H1 (cell line): ENCODE measurements at regions not wholly inside any gene's neighbourhood (a gene's known extent, or its start where the extent isn't known, plus 50 kb on each side); places are given as distances from the start of the nearest gene placed in this dataset.

Experiments used
- CTCF ChIA-PET: fragments of 300-600 bp; sonication (Branson Sonifier 250); formaldehyde crosslinking; loops from one replicate; lab custom pipeline; 2021; ENCODE audit not compliant: partially characterized antibody; lab: Charles Lee
- POLR2A ChIA-PET: fragments of 300-600 bp; sonication (Branson Sonifier 250); formaldehyde crosslinking; loops from one replicate; lab custom pipeline; 2021; ENCODE audit warnings: inconsistent platforms; ENCODE audit not compliant: partially characterized antibody; lab: Charles Lee
- DNase-seq, 2 experiments: peaks; one replicate each; pipeline versions ENCODE4 v3.0.0 to v3.0.0-alpha.2; 2010 to 2022; ENCODE audit warnings: low spot score in 2 of 2, low read depth in 1 of 2, mixed read lengths in 1 of 2
- FAIRE-seq: peaks from 2 replicates; lab custom pipeline; 2011; peaks lifted over from hg19 to GRCh38; lab: Jason Lieb, UNC
- H2AFZ ChIP-seq: 2 replicates; pipeline ENCODE4 v1.8.1; 2012; ENCODE audit warnings: low read length, inconsistent platforms
- H2AK5ac ChIP-seq: 2 replicates; pipeline ENCODE4 v1.6.1; 2013; ENCODE audit warnings: low read depth, low read length
- H2BK120ac ChIP-seq: replicated peaks from 2 replicates; pipeline ENCODE3; 2013; ENCODE audit warnings: low read depth, low read length, inconsistent platforms
- H2BK12ac ChIP-seq: 2 replicates; pipeline ENCODE4 v1.6.1; 2013; ENCODE audit warnings: low read depth, low read length
- H2BK15ac ChIP-seq: 2 replicates; pipeline ENCODE4 v1.6.1; 2013; ENCODE audit warnings: low read length
- H2BK20ac ChIP-seq: 2 replicates; pipeline ENCODE4 v1.6.1; 2013; ENCODE audit warnings: low read length
- H2BK5ac ChIP-seq: 2 replicates; pipeline ENCODE4 v1.6.1; 2013; ENCODE audit warnings: low read depth, low read length
- H3K14ac ChIP-seq: 2 replicates; pipeline ENCODE4 v1.6.1; 2013; ENCODE audit warnings: inconsistent platforms; ENCODE audit not compliant: insufficient read length
- H3K18ac ChIP-seq: 2 replicates; pipeline ENCODE4 v1.6.1; 2013; ENCODE audit warnings: low read length; ENCODE audit errors: extremely low read depth
- H3K23ac ChIP-seq: 2 replicates; pipeline ENCODE4 v1.6.1; 2013; ENCODE audit warnings: inconsistent platforms; ENCODE audit not compliant: insufficient read length
- H3K23me2 ChIP-seq: 2 replicates; pipeline ENCODE4 v1.6.1; 2013; ENCODE audit warnings: low read depth, low read length
- H3K27ac ChIP-seq: 2 replicates; pipeline ENCODE4 v1.6.1; 2011; ENCODE audit warnings: low read depth, low read length, inconsistent platforms
- H3K27me3 ChIP-seq, 4 experiments: replicated peaks in 1 of 4; 1 replicate in 1 of 4; 2 replicates in 3 of 4; pipeline versions ENCODE4 v1.6.1 to v1.8.1; 2011 to 2013; ENCODE audit warnings: low read length in 3 of 4, mild to moderate bottlenecking in 3 of 4, inconsistent platforms in 2 of 4, mixed read lengths in 2 of 4, moderate library complexity in 1 of 4; ENCODE audit not compliant: control insufficient read depth in 3 of 4, insufficient read depth in 3 of 4; ENCODE audit errors: extremely low read depth in 1 of 4
- H3K36me3 ChIP-seq, 4 experiments: 2 replicates each; pipeline versions ENCODE4 v1.6.1 to v1.8.1; 2011 to 2013; ENCODE audit warnings: mild to moderate bottlenecking in 4 of 4, low read length in 3 of 4, moderate library complexity in 2 of 4, control low read depth in 1 of 4, inconsistent platforms in 1 of 4; ENCODE audit not compliant: insufficient read depth in 4 of 4, control insufficient read depth in 2 of 4
- H3K4ac ChIP-seq: replicated peaks from 2 replicates; pipeline ENCODE3; 2013; ENCODE audit warnings: low read length, low read depth, mixed read lengths, inconsistent platforms; ENCODE audit not compliant: insufficient read length
- H3K4me1 ChIP-seq, 4 experiments: replicated peaks in 1 of 4; 1 replicate in 1 of 4; 2 replicates in 3 of 4; pipeline versions ENCODE4 v1.6.1 to v1.8.1; 2011 to 2013; ENCODE audit warnings: low read length in 3 of 4, inconsistent platforms in 2 of 4, mixed read lengths in 1 of 4; ENCODE audit not compliant: insufficient read depth in 4 of 4, control insufficient read depth in 3 of 4
- H3K4me2 ChIP-seq, 2 experiments: 2 replicates each; pipeline versions ENCODE4 v1.6.1 to v1.8.1; 2011 to 2013; ENCODE audit warnings: low read depth in 2 of 2, low read length in 2 of 2, control low read depth in 1 of 2, inconsistent platforms in 1 of 2, mild to moderate bottlenecking in 1 of 2; ENCODE audit not compliant: insufficient read depth in 1 of 2
- H3K4me3 ChIP-seq, 4 experiments: fragments of 200-600, 300-600 bp in 1 of 4; sonication (generic), shearing (Covaris generic), sonication (Bioruptor Twin) in 1 of 4; 2 replicates each; pipeline versions ENCODE4 v1.5.1 to v1.8.1; 2011 to 2016; ENCODE audit warnings: low read length in 4 of 4, low read depth in 3 of 4, control low read depth in 2 of 4, inconsistent platforms in 2 of 4, mild to moderate bottlenecking in 2 of 4, mixed read lengths in 1 of 4, moderate library complexity in 1 of 4; ENCODE audit not compliant: insufficient read depth in 2 of 4; ENCODE audit errors: extremely low read depth in 1 of 4
- H3K56ac ChIP-seq: replicated peaks from 2 replicates; pipeline ENCODE3; 2013; ENCODE audit warnings: low read depth, mild to moderate bottlenecking, mixed read lengths, low read length, inconsistent platforms; ENCODE audit not compliant: insufficient read length
- H3K79me1 ChIP-seq: 2 replicates; pipeline ENCODE4 v1.6.1; 2013; ENCODE audit warnings: low read depth, low read length, control low read depth
- H3K79me2 ChIP-seq, 2 experiments: 2 replicates each; pipeline versions ENCODE4 v1.6.1 to v1.8.1; 2012 to 2013; ENCODE audit warnings: low read length in 2 of 2, mild to moderate bottlenecking in 2 of 2, inconsistent platforms in 1 of 2; ENCODE audit not compliant: insufficient read depth in 2 of 2, control insufficient read depth in 1 of 2
- H3K9ac ChIP-seq, 4 experiments: replicated peaks in 1 of 4; 1 replicate in 1 of 4; 2 replicates in 3 of 4; pipeline versions ENCODE4 v1.6.1 to v1.8.1; 2011 to 2013; ENCODE audit warnings: low read depth in 3 of 4, low read length in 3 of 4, control low read depth in 2 of 4, mild to moderate bottlenecking in 2 of 4, moderate library complexity in 2 of 4, inconsistent platforms in 1 of 4; ENCODE audit errors: extremely low read depth in 1 of 4
- H3K9me3 ChIP-seq, 2 experiments: 2 replicates each; pipeline versions ENCODE4 v1.6.1 to v1.8.1; 2012 to 2013; ENCODE audit warnings: mild to moderate bottlenecking in 2 of 2, moderate library complexity in 2 of 2, control low read depth in 1 of 2, inconsistent platforms in 1 of 2, low read depth in 1 of 2, low read length in 1 of 2, mixed read lengths in 1 of 2; ENCODE audit not compliant: insufficient read depth in 2 of 2
- H4K20me1 ChIP-seq, 2 experiments: replicated peaks in 1 of 2; 2 replicates each; pipeline versions ENCODE3 to v1.8.1; 2011 to 2013; ENCODE audit warnings: inconsistent platforms in 2 of 2, low read length in 2 of 2, mild to moderate bottlenecking in 1 of 2; ENCODE audit not compliant: insufficient read depth in 2 of 2, control insufficient read depth in 1 of 2
- H4K5ac ChIP-seq: 2 replicates; pipeline ENCODE4 v1.6.1; 2013; ENCODE audit warnings: low read length, low read depth, mixed read lengths, inconsistent platforms; ENCODE audit not compliant: insufficient read length
- H4K8ac ChIP-seq: 2 replicates; pipeline ENCODE4 v1.8.0; 2013; ENCODE audit warnings: mild to moderate bottlenecking, moderate library complexity, low read length, inconsistent platforms; ENCODE audit not compliant: insufficient read depth; ENCODE audit errors: extremely low read depth
- H4K91ac ChIP-seq: replicated peaks from 2 replicates; pipeline ENCODE3; 2013; ENCODE audit warnings: low read length, mixed read lengths, inconsistent platforms; ENCODE audit not compliant: insufficient read length
- CEBPB ChIP-seq: IDR thresholded peaks from 2 replicates; pipeline ENCODE4 v1.6.1; 2012; ENCODE audit warnings: low read depth, low read length
- SP4 ChIP-seq: IDR thresholded peaks from 2 replicates; pipeline ENCODE4 v1.6.1; 2012; ENCODE audit warnings: low read length, inconsistent platforms
- ZNF274 ChIP-seq: IDR thresholded peaks from 2 replicates; pipeline ENCODE4 v1.7.0; 2012; ENCODE audit warnings: low read length, borderline replicate concordance; ENCODE audit errors: extremely low read depth
- WGBS, 2 experiments: shearing (Covaris generic) in 1 of 2; methylation state at CpG; one replicate each; pipeline versions ENCODE4 v1.1.6 to v1.1.7; 2013 to 2015; ENCODE audit warnings: low lambda C conversion rate in 2 of 2, mixed read lengths in 2 of 2, inconsistent platforms in 1 of 2, low coverage in 1 of 2, missing lambda C conversion rate in 1 of 2; ENCODE audit not compliant: insufficient replicate concordance in 2 of 2, insufficient coverage in 1 of 2, insufficient read length in 1 of 2; ENCODE audit errors: extremely low coverage in 1 of 2, missing lambda C conversion rate in 1 of 2; 5-methylcytosine and 5-hydroxymethylcytosine counted together

GRCh38 chr3:82329300-82329699 is 567.9 kb upstream of the GBE1 start:
- CTCF ChIA-PET = interaction anchor here (1.1 to 2.0 kb wide), 9 partner anchors 10 to 497 kb away, joined by 3 to 11 read pairs (median 5); no protein-coding TSS in a partner anchor
- 95% methylated on average over 2 of the region's 2 CpGs; no CpG with 5 or more reads in 1 of the 2 experiments for WGBS, 2 experiments
- no peak for TF ChIP-seq SP4
- TF ChIP-seq ZNF274 = no peak
- no peak for TF ChIP-seq CEBPB

More at GRCh38 chr3:82329300-82329699, 567.9 kb upstream of the GBE1 start:
- Histone ChIP-seq H4K5ac (no peak overlapping the region), H4K20me1 (no peaks in the 10 kb centered on the region), H3K36me3 (no peaks in the 10 kb centered on the region), H3K18ac (no peak overlapping the region), H4K8ac (no peak overlapping the region), H3K14ac (no peak overlapping the region), H3K56ac (no peak overlapping the region), H3K4me3 (no peak overlapping the region), H3K27me3 (no peaks in the 10 kb centered on the region), H2BK120ac (no peak overlapping the region), H3K23me2 (no peaks in the 10 kb centered on the region), H2BK15ac (no peak overlapping the region), H4K91ac (no peak overlapping the region), H2AFZ (no peak overlapping the region), H3K9ac (no peak overlapping the region), H3K4me1 (no peaks in the 10 kb centered on the region), H2BK20ac (no peak overlapping the region), H3K79me2 (no peaks in the 10 kb centered on the region), H3K4ac (no peak overlapping the region), H2BK12ac (no peak overlapping the region), H3K4me2 (no peak overlapping the region), H3K9me3 (no peaks in the 10 kb centered on the region), H3K27ac (no peak overlapping the region), H3K23ac (no peak overlapping the region), H3K79me1 (no peaks in the 10 kb centered on the region), H2AK5ac (no peak overlapping the region), H2BK5ac (no peak overlapping the region)
- POLR2A ChIA-PET = no interaction called here
- no peak for DNase-seq
- no peak for FAIRE-seq
